AG08396 (cell line): ENCODE measurements at regions not wholly inside any gene's neighbourhood (a gene's known extent, or its start where the extent isn't known, plus 50 kb on each side); places are given as distances from the start of the nearest gene placed in this dataset.
"Not testable (repeated sequence)": the region's sequence is repeated elsewhere in the genome, so short reads cannot be mapped to it uniquely, and the experiment has no call there.

Source experiments
- DNase-seq: peaks from one replicate; pipeline ENCODE4 v3.0.0; 2012; ENCODE audit warnings: low spot score, mixed read lengths

GRCh38 chr11:44388828-44389657 is 79.1 kb upstream of the ALX4 start:
- no peak for DNase-seq

GRCh38 chr11:44389963-44390605 is 80.1 kb upstream of the ALX4 start:
- no peak for DNase-seq

GRCh38 chr11:44391004-44391403 is 81.1 kb upstream of the ALX4 start:
- not testable (repeated sequence) for DNase-seq

- DNase-seq, result not testable (repeated sequence)
Measured at GRCh38 chr11:44396746-44397145, 86.8 kb upstream of the ALX4 start.

- no peak for DNase-seq
Measured at GRCh38 chr11:44397586-44398178, 87.7 kb upstream of the ALX4 start.

- DNase-seq, result no peak
Measured at GRCh38 chr11:44398266-44399030, 88.5 kb upstream of the ALX4 start.

GRCh38 chr11:44399968-44400367 is 90.0 kb upstream of the ALX4 start:
- DNase-seq, result no peak

- no peak for DNase-seq
Measured at GRCh38 chr11:44400431-44400830, 90.5 kb upstream of the ALX4 start.

- DNase-seq, result no peak
Measured at GRCh38 chr11:44402466-44403075, 92.6 kb upstream of the ALX4 start.

GRCh38 chr11:44403176-44403575 is 93.2 kb upstream of the ALX4 start:
- no peak for DNase-seq

GRCh38 chr11:44403587-44404273 is 93.8 kb upstream of the ALX4 start:
- no peak for DNase-seq

GRCh38 chr11:44404301-44404700 is 94.4 kb upstream of the ALX4 start:
- no peak for DNase-seq

- no peak for DNase-seq
Measured at GRCh38 chr11:44404736-44405395, 94.9 kb upstream of the ALX4 start.

- no peak for DNase-seq
Measured at GRCh38 chr11:44407211-44407996, 97.5 kb upstream of the ALX4 start.

GRCh38 chr11:44408141-44408540 is 98.2 kb upstream of the ALX4 start:
- no peak for DNase-seq

- no peak for DNase-seq
Measured at GRCh38 chr11:44408711-44409470, 99.0 kb upstream of the ALX4 start.

GRCh38 chr11:44409558-44410236 is 99.8 kb upstream of the ALX4 start:
- DNase-seq, result no peak

GRCh38 chr11:44416776-44417175 is 106.8 kb upstream of the ALX4 start:
- DNase-seq, result no peak
